ENCODE measurements at regions not wholly inside any gene's neighbourhood (a gene's known extent, or its start where the extent isn't known, plus 50 kb on each side); places are given as distances from the start of the nearest gene placed in this dataset.

DNA sequence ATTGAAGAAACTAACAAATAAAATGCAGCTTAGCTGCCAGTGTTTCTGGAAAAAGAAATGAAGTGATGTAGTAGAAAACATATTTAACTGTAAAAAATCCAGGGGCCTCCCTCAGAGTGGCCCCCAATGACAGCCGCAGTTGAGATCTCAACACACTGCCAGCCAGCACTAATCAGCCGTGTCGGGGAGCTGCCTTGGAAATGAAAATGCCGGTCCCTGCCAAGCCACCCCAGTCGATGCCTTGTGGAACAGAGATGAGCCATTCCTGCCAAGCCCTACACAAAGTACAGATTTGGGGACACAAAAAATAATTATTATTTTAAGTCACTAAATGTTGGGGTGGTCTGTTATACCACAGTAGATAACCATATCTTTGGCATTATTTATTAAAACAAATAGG is 1342.4 kb downstream of the EFNB2 start:
- peaks cover 8% of the 10 kb centered on the region; the same call in 1 of the 2 replicates for H3K9me3 Mint-ChIP-seq
- H3K27me3 Mint-ChIP-seq (ENCODE audit: insufficient read depth), result no peaks in the 10 kb centered on the region
- TF ChIP-seq, protein P1, sequence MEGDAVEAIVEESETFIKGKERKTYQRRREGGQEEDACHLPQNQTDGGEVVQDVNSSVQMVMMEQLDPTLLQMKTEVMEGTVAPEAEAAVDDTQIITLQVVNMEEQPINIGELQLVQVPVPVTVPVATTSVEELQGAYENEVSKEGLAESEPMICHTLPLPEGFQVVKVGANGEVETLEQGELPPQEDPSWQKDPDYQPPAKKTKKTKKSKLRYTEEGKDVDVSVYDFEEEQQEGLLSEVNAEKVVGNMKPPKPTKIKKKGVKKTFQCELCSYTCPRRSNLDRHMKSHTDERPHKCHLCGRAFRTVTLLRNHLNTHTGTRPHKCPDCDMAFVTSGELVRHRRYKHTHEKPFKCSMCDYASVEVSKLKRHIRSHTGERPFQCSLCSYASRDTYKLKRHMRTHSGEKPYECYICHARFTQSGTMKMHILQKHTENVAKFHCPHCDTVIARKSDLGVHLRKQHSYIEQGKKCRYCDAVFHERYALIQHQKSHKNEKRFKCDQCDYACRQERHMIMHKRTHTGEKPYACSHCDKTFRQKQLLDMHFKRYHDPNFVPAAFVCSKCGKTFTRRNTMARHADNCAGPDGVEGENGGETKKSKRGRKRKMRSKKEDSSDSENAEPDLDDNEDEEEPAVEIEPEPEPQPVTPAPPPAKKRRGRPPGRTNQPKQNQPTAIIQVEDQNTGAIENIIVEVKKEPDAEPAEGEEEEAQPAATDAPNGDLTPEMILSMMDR (IDR thresholded peaks at IDR 0.05), result no peak
- peaks cover 16% of the 10 kb centered on the region; the same call in 1 of the 2 replicates for H3K4me1 Mint-ChIP-seq (ENCODE audit: low read depth)
- no peaks in the 10 kb centered on the region for H3K36me3 Mint-ChIP-seq (ENCODE audit: low read depth)
- H3K27ac Mint-ChIP-seq, result no peak overlapping the region
- H3K4me3 Mint-ChIP-seq, result no peak overlapping the region
- DNase-seq, result no peak

DNA sequence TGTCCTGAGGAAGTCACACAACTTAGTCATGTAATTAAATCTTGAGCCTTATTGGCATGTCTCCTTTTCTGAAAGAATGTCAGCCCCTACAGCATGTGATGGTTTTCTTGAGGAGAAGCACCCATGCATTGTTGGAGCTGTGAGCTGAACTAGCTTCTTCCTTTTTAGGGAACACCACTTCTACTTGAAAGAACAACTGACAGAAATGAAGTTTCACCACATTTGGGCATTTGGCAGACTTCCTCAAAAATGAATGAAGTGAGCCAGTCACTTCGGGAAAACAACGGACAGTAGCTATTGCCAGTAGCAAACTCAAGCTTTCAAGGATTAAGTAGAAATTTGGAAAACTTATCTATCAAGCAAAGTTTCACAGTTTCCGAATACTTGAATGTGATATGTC is 1351.3 kb downstream of the EFNB2 start:
- Mint-ChIP-seq H3K27me3 (ENCODE audit: insufficient read depth) (no peaks in the 10 kb centered on the region), H3K27ac (no peak overlapping the region), H3K4me3 (no peak overlapping the region), H3K9me3 (peaks cover 4% of the 10 kb centered on the region; the same call in 1 of the 2 replicates), H3K4me1 (ENCODE audit: low read depth) (peaks cover 34% of the 10 kb centered on the region; the same call in 1 of the 2 replicates), H3K36me3 (ENCODE audit: low read depth) (no peaks in the 10 kb centered on the region; the same call in 1 of the 2 replicates)
- TF ChIP-seq, protein P1 (IDR thresholded peaks at IDR 0.05), result no peak
- DNase-seq, result no peak

DNA sequence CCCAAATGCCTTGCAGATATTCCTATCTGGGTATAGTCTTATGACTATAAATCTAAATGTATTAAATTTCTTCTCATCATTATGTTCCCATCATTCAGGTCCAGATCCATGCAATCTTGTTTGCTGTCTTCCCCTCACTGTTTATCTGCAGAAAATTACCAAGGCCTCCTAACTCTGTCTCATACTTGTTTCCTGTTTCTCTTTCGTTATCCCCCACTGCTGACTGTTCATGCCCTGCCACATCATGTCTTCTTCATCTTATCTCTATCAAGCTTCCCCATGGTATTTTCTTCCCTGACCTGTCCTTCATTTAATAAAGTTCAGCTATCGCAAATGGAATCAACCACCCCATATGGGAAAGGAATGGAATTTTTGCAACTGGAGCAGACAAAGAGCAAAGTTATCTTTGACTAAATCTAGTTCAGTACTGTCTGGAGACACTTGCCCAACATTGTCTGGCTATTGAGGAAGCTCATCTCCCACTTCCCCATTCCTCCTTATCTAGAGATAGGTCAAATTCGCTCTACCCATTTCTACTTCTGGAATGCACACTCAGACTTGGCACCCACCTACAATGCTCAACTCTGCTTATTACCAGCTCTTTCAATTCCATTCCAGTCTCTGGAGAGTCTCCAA is 1358.1 kb downstream of the EFNB2 start:
- Mint-ChIP-seq H3K4me3 (peak overlapping the region; percentile 9; the same call in 1 of the 2 replicates), H3K36me3 (ENCODE audit: low read depth) (no peaks in the 10 kb centered on the region; the same call in 1 of the 2 replicates), H3K27ac (no peak overlapping the region), H3K4me1 (ENCODE audit: low read depth) (peaks cover 35% of the 10 kb centered on the region; the same call in 1 of the 2 replicates), H3K9me3 (peaks cover 4% of the 10 kb centered on the region; the same call in 1 of the 2 replicates), H3K27me3 (ENCODE audit: insufficient read depth) (no peaks in the 10 kb centered on the region; the same call in 1 of the 2 replicates)
- no peak for DNase-seq
- TF ChIP-seq, protein P1 (IDR thresholded peaks at IDR 0.05), result no peak

DNA sequence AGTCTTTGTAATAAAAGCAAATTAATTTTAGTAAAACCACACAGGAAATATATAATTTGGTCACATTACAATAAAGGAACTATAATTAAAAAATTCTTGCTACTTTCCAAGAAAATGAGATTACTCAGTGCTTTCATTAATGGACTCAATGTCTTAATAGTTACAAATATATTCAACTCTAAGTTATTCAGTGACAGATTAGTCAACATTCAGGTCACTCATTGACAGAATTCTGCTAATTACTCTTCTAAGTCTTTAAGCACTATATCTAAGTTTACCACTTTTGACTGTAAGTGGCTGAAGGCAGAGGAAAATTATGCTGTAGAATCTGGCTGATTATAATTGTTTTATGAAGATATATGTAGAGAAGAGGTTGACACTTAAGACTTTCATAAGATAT is 1365.0 kb downstream of the EFNB2 start:
- Mint-ChIP-seq H3K4me1 (ENCODE audit: low read depth) (peaks cover 4% of the 10 kb centered on the region; the same call in 1 of the 2 replicates), H3K27me3 (ENCODE audit: insufficient read depth) (no peaks in the 10 kb centered on the region; the same call in 1 of the 2 replicates), H3K9me3 (peaks cover 5% of the 10 kb centered on the region; the same call in 1 of the 2 replicates), H3K36me3 (ENCODE audit: low read depth) (peaks cover 4% of the 10 kb centered on the region; the same call in 1 of the 2 replicates), H3K27ac (no peak overlapping the region), H3K4me3 (no peak overlapping the region)
- DNase-seq, result no peak
- TF ChIP-seq, protein P1 (IDR thresholded peaks at IDR 0.05), result no peak

DNA sequence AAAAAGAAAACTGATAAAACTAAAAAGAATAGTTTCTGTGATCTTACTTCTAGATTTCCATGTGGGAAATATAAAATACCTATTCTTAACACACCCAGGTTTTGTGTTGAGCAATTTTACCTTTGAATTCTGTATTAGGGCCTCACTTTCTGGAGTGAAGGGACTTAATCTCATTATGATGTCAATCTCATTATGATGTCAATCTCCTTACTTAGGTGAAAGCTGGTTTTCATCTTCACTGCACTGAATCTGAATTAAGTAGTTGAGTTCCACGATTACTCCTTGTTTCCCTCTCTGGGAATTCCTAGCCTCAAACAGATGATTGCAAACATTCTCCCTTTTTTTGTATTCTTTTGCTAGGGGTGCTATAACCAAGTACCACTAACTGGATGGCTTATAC is 1367.2 kb downstream of the EFNB2 start:
- Mint-ChIP-seq H3K4me3 (no peak overlapping the region), H3K36me3 (ENCODE audit: low read depth) (peaks cover 4% of the 10 kb centered on the region; the same call in 1 of the 2 replicates), H3K9me3 (peaks cover 5% of the 10 kb centered on the region; the same call in 1 of the 2 replicates), H3K27me3 (ENCODE audit: insufficient read depth) (no peaks in the 10 kb centered on the region; the same call in 1 of the 2 replicates), H3K4me1 (ENCODE audit: low read depth) (peaks cover 4% of the 10 kb centered on the region; the same call in 1 of the 2 replicates), H3K27ac (no peak overlapping the region)
- DNase-seq, result no peak
- TF ChIP-seq, protein P1 (IDR thresholded peaks at IDR 0.05), result no peak
